Smooth muscle cell (in vitro differentiated cells): ENCODE measurements at regions not wholly inside any gene's neighbourhood (a gene's known extent, or its start where the extent isn't known, plus 50 kb on each side); places are given as distances from the start of the nearest gene placed in this dataset.

Experiments used
- DNase-seq: peaks from one replicate; lab custom pipeline; 2025; ENCODE audit not compliant: unreplicated experiment; lab: John Stamatoyannopoulos, UW
- H2AFZ ChIP-seq: fragments of 200-600 bp; sonication (generic); 2 replicates; pipeline ENCODE4 v1.6.0; 2016; ENCODE audit warnings: antibody characterized with exemption, low read depth, mild to moderate bottlenecking
- H3F3A ChIP-seq: fragments of 200-600 bp; sonication (generic); 2 replicates; pipeline ENCODE4 v1.6.0; 2017; ENCODE audit warnings: antibody characterized with exemption, low read depth
- H3K27ac ChIP-seq: fragments of 200-600 bp; sonication (generic); 2 replicates; pipeline ENCODE4 v1.5.1; 2016; ENCODE audit warnings: low read depth, mild to moderate bottlenecking
- H3K27me3 ChIP-seq: fragments of 200-600 bp; sonication (generic); 2 replicates; pipeline ENCODE4 v1.6.1; 2016; ENCODE audit warnings: low read depth, mild to moderate bottlenecking
- H3K36me3 ChIP-seq: fragments of 200-600 bp; sonication (generic); 2 replicates; pipeline ENCODE4 v1.5.1; 2016; ENCODE audit warnings: low read depth
- H3K4me1 ChIP-seq: fragments of 200-600 bp; sonication (generic); 2 replicates; pipeline ENCODE4 v1.5.1; 2016; ENCODE audit warnings: low read depth
- H3K4me2 ChIP-seq: fragments of 200-600 bp; sonication (generic); 2 replicates; pipeline ENCODE4 v1.6.0; 2016; ENCODE audit warnings: mild to moderate bottlenecking
- H3K4me3 ChIP-seq: fragments of 200-600 bp; sonication (generic); 2 replicates; pipeline ENCODE4 v1.5.1; 2016; ENCODE audit warnings: mild to moderate bottlenecking
- H3K79me2 ChIP-seq: fragments of 200-600 bp; sonication (generic); 2 replicates; pipeline ENCODE4 v1.6.0; 2016; ENCODE audit warnings: low read depth, mild to moderate bottlenecking
- H3K9ac ChIP-seq: fragments of 200-600 bp; sonication (generic); 2 replicates; pipeline ENCODE4 v1.6.0; 2016; ENCODE audit warnings: low read depth
- H3K9me3 ChIP-seq: fragments of 200-600 bp; sonication (generic); replicated peaks from 2 replicates; pipeline ENCODE4 v1.5.1; 2016; ENCODE audit warnings: low read depth
- H4K20me1 ChIP-seq: fragments of 200-600 bp; sonication (generic); 2 replicates; pipeline ENCODE4 v1.6.0; 2016; ENCODE audit warnings: low read depth
- CTCF ChIP-seq: fragments of 200-600 bp; sonication (generic); IDR thresholded peaks from 2 replicates; pipeline ENCODE4 v1.5.1; 2017; ENCODE audit warnings: borderline replicate concordance, mild to moderate bottlenecking, antibody characterized with exemption; ENCODE audit not compliant: insufficient read depth, poor library complexity, severe bottlenecking
- WGBS: methylation state at CpG from one replicate; pipeline ENCODE4 v1.1.7; 2016; ENCODE audit warnings: low lambda C conversion rate; 5-methylcytosine and 5-hydroxymethylcytosine counted together

- no peak for TF ChIP-seq CTCF
- no peak overlapping the region for H2AFZ ChIP-seq
- H4K20me1 ChIP-seq = no peaks in the 10 kb centered on the region
- no peaks in the 10 kb centered on the region for H3F3A ChIP-seq
- WGBS = 80% methylated on average over 3 of the region's 3 CpGs
- no peaks in the 10 kb centered on the region for H3K36me3 ChIP-seq
- H3K4me2 ChIP-seq = no peak overlapping the region
- DNase-seq = no peak
- no peaks in the 10 kb centered on the region for H3K27me3 ChIP-seq
- H3K9ac ChIP-seq = no peak overlapping the region
- no peaks in the 10 kb centered on the region for H3K79me2 ChIP-seq
- H3K9me3 ChIP-seq = peaks cover 4% of the 10 kb centered on the region
- no peak overlapping the region for H3K4me3 ChIP-seq
- H3K4me1 ChIP-seq = no peaks in the 10 kb centered on the region
- H3K27ac ChIP-seq = no peak overlapping the region
Observed at GRCh38 chr4:161254375-161254774, 909.4 kb downstream of the FSTL5 start.

- DNase-seq = no peak
- Histone ChIP-seq H3K4me3 (no peak overlapping the region), H3K36me3 (no peaks in the 10 kb centered on the region), H3F3A (no peaks in the 10 kb centered on the region), H3K27ac (no peak overlapping the region), H2AFZ (no peak overlapping the region), H3K9me3 (peaks cover 4% of the 10 kb centered on the region), H3K4me1 (no peaks in the 10 kb centered on the region), H4K20me1 (no peaks in the 10 kb centered on the region), H3K27me3 (no peaks in the 10 kb centered on the region), H3K4me2 (no peak overlapping the region), H3K79me2 (no peaks in the 10 kb centered on the region), H3K9ac (no peak overlapping the region)
- 67% methylated on average over 6 of the region's 6 CpGs for WGBS
- TF ChIP-seq CTCF = peak; percentile 62
Observed at GRCh38 chr4:161252520-161253141, 911.2 kb downstream of the FSTL5 start.

GRCh38 chr4:161249779-161250440 is 913.9 kb downstream of the FSTL5 start:
- Histone ChIP-seq H3F3A (no peaks in the 10 kb centered on the region), H3K27ac (no peak overlapping the region), H4K20me1 (no peaks in the 10 kb centered on the region), H3K4me1 (no peaks in the 10 kb centered on the region), H3K79me2 (no peaks in the 10 kb centered on the region), H3K9ac (no peak overlapping the region), H3K27me3 (no peaks in the 10 kb centered on the region), H3K4me3 (no peak overlapping the region), H3K36me3 (no peaks in the 10 kb centered on the region), H3K9me3 (no peaks in the 10 kb centered on the region), H2AFZ (no peak overlapping the region), H3K4me2 (no peak overlapping the region)
- no peak for DNase-seq
- no peak for TF ChIP-seq CTCF
- WGBS = 95% methylated on average over 8 of the region's 8 CpGs

- Histone ChIP-seq H3K4me1 (no peaks in the 10 kb centered on the region), H3F3A (no peaks in the 10 kb centered on the region), H2AFZ (no peak overlapping the region), H3K4me3 (no peak overlapping the region), H3K9me3 (no peaks in the 10 kb centered on the region), H4K20me1 (no peaks in the 10 kb centered on the region), H3K79me2 (no peaks in the 10 kb centered on the region), H3K4me2 (no peak overlapping the region), H3K27me3 (no peaks in the 10 kb centered on the region), H3K9ac (no peak overlapping the region), H3K27ac (no peak overlapping the region), H3K36me3 (no peaks in the 10 kb centered on the region)
- no peak for DNase-seq
- WGBS = 96% methylated on average over 3 of the region's 3 CpGs
- TF ChIP-seq CTCF = no peak
Observed at GRCh38 chr4:161248880-161249279, 914.9 kb downstream of the FSTL5 start.
